ENCODE measurements at regions not wholly inside any gene's neighbourhood (a gene's known extent, or its start where the extent isn't known, plus 50 kb on each side); places are given as distances from the start of the nearest gene placed in this dataset.

DNA sequence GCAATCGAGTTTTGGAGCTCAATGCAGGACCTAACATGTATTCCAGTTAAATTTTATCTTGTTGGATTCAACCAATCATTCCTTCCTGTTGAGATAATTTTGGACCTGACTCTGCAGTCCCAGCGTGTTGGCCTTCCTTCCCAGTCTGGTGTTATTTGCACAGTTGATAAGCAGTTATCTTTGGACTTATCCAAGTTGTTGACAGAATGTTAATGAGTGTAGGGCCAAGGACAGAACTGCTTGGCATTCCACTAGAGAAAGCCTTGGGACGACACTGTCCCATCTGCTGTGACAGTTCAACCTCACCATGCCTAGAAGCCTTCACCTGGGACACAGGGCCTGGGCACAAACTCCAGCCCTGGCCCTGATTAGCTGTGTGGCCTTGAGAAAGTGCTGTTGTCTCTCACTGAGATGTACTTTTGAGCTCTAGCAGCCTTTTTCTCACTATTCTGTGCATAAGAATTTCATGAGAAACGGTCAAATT, 104.1 kb upstream of the SLC25A33 start:
- H3K9ac ChIP-seq: no peak overlapping the region
- H3K27me3 ChIP-seq (ENCODE audit: insufficient read depth, low read depth): no peaks in the 10 kb centered on the region

DNA sequence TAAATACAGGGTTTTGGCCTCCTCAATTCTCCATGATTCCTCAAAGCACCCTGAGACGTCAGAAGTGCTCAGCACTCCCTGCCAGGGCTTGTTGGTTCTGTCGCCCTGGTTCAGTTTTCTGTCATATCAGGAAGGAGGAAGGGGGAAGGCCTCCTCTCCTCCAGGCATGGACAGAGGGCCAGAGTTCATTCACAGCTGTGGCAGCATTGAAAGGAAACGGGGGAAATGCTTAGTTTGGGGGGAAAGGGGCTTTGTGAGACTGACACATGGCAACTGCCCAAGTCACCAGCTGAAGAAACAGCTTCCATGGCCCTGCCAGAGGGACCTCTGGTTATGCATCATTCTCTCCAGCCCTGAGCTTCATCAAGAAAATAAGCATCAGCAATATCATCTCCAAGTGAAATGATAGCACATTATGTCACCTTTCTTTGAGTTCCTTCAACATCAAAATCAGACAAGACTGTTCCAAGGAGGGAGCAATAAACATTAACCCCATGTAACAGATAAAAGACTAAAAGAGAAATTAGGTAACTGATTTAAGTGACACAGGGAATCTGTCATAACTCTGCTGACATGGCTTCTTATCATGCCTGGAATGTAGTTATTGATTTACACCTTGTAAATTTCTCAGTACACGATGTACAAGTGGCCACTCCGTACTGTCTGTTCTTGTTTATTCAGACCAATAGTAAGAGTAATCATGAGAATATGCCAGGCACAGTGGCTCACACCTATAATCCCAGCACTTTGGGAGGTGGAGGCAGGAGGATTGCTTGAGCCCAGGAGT, 103.2 kb upstream of the SLC25A33 start:
- Histone ChIP-seq H3K9ac (no peak overlapping the region), H3K27ac (no peak overlapping the region), H3K27me3 (ENCODE audit: insufficient read depth, low read depth) (no peaks in the 10 kb centered on the region), H4K20me1 (ENCODE audit: insufficient read depth) (no peaks in the 10 kb centered on the region), H3K79me2 (ENCODE audit: insufficient read depth, low read depth) (no peaks in the 10 kb centered on the region), H2AFZ (ENCODE audit: low read depth) (no peak overlapping the region), H3K4me3 (IDR thresholded peaks at IDR 0.05; ENCODE audit: insufficient read depth, low read depth, low read length) (no peak overlapping the region), H3K4me2 (no peak overlapping the region), H3K36me3 (ENCODE audit: insufficient read depth) (no peaks in the 10 kb centered on the region), H3K4me1 (ENCODE audit: low read depth, poor library complexity, severe bottlenecking) (peaks cover 2% of the 10 kb centered on the region)
- TF ChIP-seq, protein P1, sequence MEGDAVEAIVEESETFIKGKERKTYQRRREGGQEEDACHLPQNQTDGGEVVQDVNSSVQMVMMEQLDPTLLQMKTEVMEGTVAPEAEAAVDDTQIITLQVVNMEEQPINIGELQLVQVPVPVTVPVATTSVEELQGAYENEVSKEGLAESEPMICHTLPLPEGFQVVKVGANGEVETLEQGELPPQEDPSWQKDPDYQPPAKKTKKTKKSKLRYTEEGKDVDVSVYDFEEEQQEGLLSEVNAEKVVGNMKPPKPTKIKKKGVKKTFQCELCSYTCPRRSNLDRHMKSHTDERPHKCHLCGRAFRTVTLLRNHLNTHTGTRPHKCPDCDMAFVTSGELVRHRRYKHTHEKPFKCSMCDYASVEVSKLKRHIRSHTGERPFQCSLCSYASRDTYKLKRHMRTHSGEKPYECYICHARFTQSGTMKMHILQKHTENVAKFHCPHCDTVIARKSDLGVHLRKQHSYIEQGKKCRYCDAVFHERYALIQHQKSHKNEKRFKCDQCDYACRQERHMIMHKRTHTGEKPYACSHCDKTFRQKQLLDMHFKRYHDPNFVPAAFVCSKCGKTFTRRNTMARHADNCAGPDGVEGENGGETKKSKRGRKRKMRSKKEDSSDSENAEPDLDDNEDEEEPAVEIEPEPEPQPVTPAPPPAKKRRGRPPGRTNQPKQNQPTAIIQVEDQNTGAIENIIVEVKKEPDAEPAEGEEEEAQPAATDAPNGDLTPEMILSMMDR (conservative IDR thresholded peaks at IDR 0.05; ENCODE audit: low read depth, low read length): no peak

More for the DNA sequence above, 104.1 kb upstream of the SLC25A33 start:
- Histone ChIP-seq H3K4me3 (IDR thresholded peaks at IDR 0.05; ENCODE audit: insufficient read depth, low read depth, low read length) (no peak overlapping the region), H3K4me2 (no peak overlapping the region), H3K27ac (no peak overlapping the region), H3K36me3 (ENCODE audit: insufficient read depth) (no peaks in the 10 kb centered on the region), H2AFZ (ENCODE audit: low read depth) (no peak overlapping the region), H3K79me2 (ENCODE audit: insufficient read depth, low read depth) (no peaks in the 10 kb centered on the region), H4K20me1 (ENCODE audit: insufficient read depth) (no peaks in the 10 kb centered on the region), H3K4me1 (ENCODE audit: low read depth, poor library complexity, severe bottlenecking) (no peaks in the 10 kb centered on the region)
- TF ChIP-seq, protein P1 (conservative IDR thresholded peaks at IDR 0.05; ENCODE audit: low read depth, low read length): no peak

DNA sequence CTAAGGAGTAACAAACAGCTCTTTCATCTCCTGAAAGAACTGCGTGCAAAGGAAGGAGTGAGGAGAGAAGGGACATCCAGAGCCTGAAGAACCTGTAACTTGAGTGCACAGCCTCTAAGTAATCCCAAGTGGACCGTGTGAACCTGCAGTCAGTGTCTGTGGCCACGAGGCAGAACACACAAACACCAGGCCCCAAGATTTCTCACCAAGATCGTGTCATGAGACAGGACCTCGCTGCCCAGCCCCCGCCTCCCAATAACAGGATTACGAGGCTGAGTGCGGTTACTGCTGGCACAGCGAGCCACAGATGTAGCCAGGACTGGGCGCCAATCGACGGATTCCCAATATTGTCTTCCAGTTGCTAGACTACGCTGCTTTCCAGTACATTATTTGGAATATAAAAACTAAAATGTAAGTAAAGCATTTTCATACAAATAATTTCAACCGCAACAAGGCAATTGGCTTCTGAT, 101.3 kb upstream of the SLC25A33 start:
- Histone ChIP-seq H4K20me1 (ENCODE audit: insufficient read depth) (no peaks in the 10 kb centered on the region), H3K9ac (no peak overlapping the region), H2AFZ (ENCODE audit: low read depth) (no peak overlapping the region), H3K36me3 (ENCODE audit: insufficient read depth) (no peaks in the 10 kb centered on the region), H3K79me2 (ENCODE audit: insufficient read depth, low read depth) (no peaks in the 10 kb centered on the region), H3K27ac (no peak overlapping the region), H3K27me3 (ENCODE audit: insufficient read depth, low read depth) (no peaks in the 10 kb centered on the region), H3K4me2 (no peak overlapping the region), H3K4me1 (ENCODE audit: low read depth, poor library complexity, severe bottlenecking) (peaks cover 22% of the 10 kb centered on the region), H3K4me3 (IDR thresholded peaks at IDR 0.05; ENCODE audit: insufficient read depth, low read depth, low read length) (no peak overlapping the region)
- TF ChIP-seq, protein P1 (conservative IDR thresholded peaks at IDR 0.05; ENCODE audit: low read depth, low read length): no peak

DNA sequence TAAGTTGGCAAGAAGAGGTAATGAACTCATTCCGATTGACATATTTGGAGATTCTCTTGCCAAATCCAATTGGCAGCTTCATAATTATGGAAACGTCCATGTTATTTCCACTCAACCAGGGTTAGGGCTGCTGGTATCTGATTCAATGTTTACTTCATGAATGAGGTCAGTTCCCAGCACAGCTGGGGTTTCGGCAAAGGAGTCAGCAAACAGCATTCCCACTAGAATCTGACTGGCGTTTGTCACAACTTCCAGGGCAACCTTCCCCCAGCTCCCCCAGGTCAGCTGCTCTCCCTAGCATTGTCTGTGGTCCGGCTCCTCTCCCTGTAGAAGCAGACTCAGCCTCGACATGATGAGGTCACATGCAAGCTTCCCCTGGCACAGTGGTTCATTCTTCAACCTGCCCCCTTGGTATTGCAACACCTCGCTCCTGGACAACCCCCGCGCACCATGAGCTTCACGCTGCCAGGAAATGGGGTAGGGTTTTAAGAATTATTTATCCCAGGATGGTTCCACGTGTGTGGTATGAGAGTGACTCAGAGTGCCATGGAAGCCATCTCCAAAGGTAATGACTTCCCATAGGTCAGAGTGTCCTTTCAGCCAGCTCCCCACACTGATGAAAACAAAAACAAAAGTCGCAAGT, 100.7 kb upstream of the SLC25A33 start:
- TF ChIP-seq, protein P1 (conservative IDR thresholded peaks at IDR 0.05; ENCODE audit: low read depth, low read length): no peak
- Histone ChIP-seq H3K4me1 (ENCODE audit: low read depth, poor library complexity, severe bottlenecking) (peaks cover 24% of the 10 kb centered on the region), H3K9ac (no peak overlapping the region), H3K79me2 (ENCODE audit: insufficient read depth, low read depth) (no peaks in the 10 kb centered on the region), H3K27ac (no peak overlapping the region), H4K20me1 (ENCODE audit: insufficient read depth) (no peaks in the 10 kb centered on the region), H3K27me3 (ENCODE audit: insufficient read depth, low read depth) (no peaks in the 10 kb centered on the region), H3K4me3 (IDR thresholded peaks at IDR 0.05; ENCODE audit: insufficient read depth, low read depth, low read length) (no peak overlapping the region), H3K4me2 (no peak overlapping the region), H2AFZ (ENCODE audit: low read depth) (no peak overlapping the region), H3K36me3 (ENCODE audit: insufficient read depth) (no peaks in the 10 kb centered on the region)

Data from KMS-11 (cell line).